Brain microvascular endothelial cell (primary cell): ENCODE measurements at regions not wholly inside any gene's neighbourhood (a gene's known extent, or its start where the extent isn't known, plus 50 kb on each side); places are given as distances from the start of the nearest gene placed in this dataset.

Experiments used
- DNase-seq: peaks from one replicate; pipeline ENCODE4 v3.0.0-alpha.2; 2020
- H3K27ac ChIP-seq: fragments of 250-450 bp; sonication (Bioruptor Pico); 2 replicates; pipeline ENCODE4 v1.5.1; 2020; ENCODE audit warnings: mild to moderate bottlenecking, moderate library complexity
- H3K27me3 ChIP-seq: fragments of 250-450 bp; sonication (Bioruptor Pico); replicated peaks from 2 replicates; pipeline ENCODE4 v1.5.1; 2020; ENCODE audit warnings: mild to moderate bottlenecking
- H3K36me3 ChIP-seq: fragments of 250-450 bp; sonication (Bioruptor Pico); replicated peaks from 2 replicates; pipeline ENCODE4 v1.5.1; 2020; ENCODE audit warnings: mild to moderate bottlenecking
- H3K4me3 ChIP-seq: 2 replicates; pipeline ENCODE4 v1.5.1; 2011; ENCODE audit warnings: low read depth, mild to moderate bottlenecking, control low read depth, low read length, moderate library complexity
- CTCF ChIP-seq: IDR thresholded peaks from 2 replicates; pipeline ENCODE4 v1.5.1; 2011; ENCODE audit warnings: low read depth, mild to moderate bottlenecking, moderate library complexity, low read length, control low read depth, inconsistent platforms; ENCODE audit errors: missing control alignments
- in situ Hi-C: cut with HindIII; loops from 2 replicates; pipeline ENCODE4 v1.10.0; 2017; ENCODE audit warnings: low sequenced_read_pairs, low pct_ligation_motif_present

GRCh38 chr5:176738637-176739250 is 71.6 kb upstream of the UNC5A start:
- TF ChIP-seq CTCF: no peak
- H3K4me3 ChIP-seq: no peak overlapping the region
- no peak overlapping the region for H3K27ac ChIP-seq
- DNase-seq: no peak
- no peaks in the 10 kb centered on the region for H3K36me3 ChIP-seq
- H3K27me3 ChIP-seq: peaks cover 63% of the 10 kb centered on the region
- in situ Hi-C loops: no loop called here

- H3K27me3 ChIP-seq: peaks cover 71% of the 10 kb centered on the region
- DNase-seq: no peak
- H3K27ac ChIP-seq: no peak overlapping the region
- TF ChIP-seq CTCF: no peak
- H3K36me3 ChIP-seq: no peaks in the 10 kb centered on the region
- in situ Hi-C loops: no loop called here
- no peak overlapping the region for H3K4me3 ChIP-seq
Measured at GRCh38 chr5:176739461-176740051, 70.8 kb upstream of the UNC5A start.

- H3K27me3 ChIP-seq: peaks cover 74% of the 10 kb centered on the region
Measured at GRCh38 chr5:176740131-176740701, 70.1 kb upstream of the UNC5A start.

GRCh38 chr5:176740702-176741496 is 69.5 kb upstream of the UNC5A start:
- H3K36me3 ChIP-seq: no peaks in the 10 kb centered on the region
- in situ Hi-C loops: no loop called here
- H3K4me3 ChIP-seq: no peak overlapping the region
- H3K27ac ChIP-seq: no peak overlapping the region
- no peak for TF ChIP-seq CTCF
- DNase-seq: no peak
- H3K27me3 ChIP-seq: peaks cover 74% of the 10 kb centered on the region

More at GRCh38 chr5:176740131-176740701, 70.1 kb upstream of the UNC5A start:
- no peak for TF ChIP-seq CTCF
- no peak for DNase-seq
- H3K27ac ChIP-seq: no peak overlapping the region
- H3K4me3 ChIP-seq: no peak overlapping the region
- in situ Hi-C loops: no loop called here
- no peaks in the 10 kb centered on the region for H3K36me3 ChIP-seq

- H3K27ac ChIP-seq: no peak overlapping the region
- in situ Hi-C loops: no loop called here
- TF ChIP-seq CTCF: no peak
- no peak overlapping the region for H3K4me3 ChIP-seq
- peaks cover 76% of the 10 kb centered on the region for H3K27me3 ChIP-seq
- no peaks in the 10 kb centered on the region for H3K36me3 ChIP-seq
- DNase-seq: no peak
Measured at GRCh38 chr5:176741561-176742211, 68.7 kb upstream of the UNC5A start.
